MM.1S (cell line): ENCODE measurements at regions not wholly inside any gene's neighbourhood (a gene's known extent, or its start where the extent isn't known, plus 50 kb on each side); places are given as distances from the start of the nearest gene placed in this dataset.

Source experiments
- CTCF ChIP-seq: fragments of 300-600 bp; sonication (generic); IDR thresholded peaks from 2 replicates; pipeline ENCODE4 v1.5.1; 2016; ENCODE audit warnings: antibody characterized with exemption, low read length, mixed read lengths
- EZH2 ChIP-seq: fragments of 300-600 bp; sonication (generic); optimal IDR thresholded peaks from 2 replicates; pipeline ENCODE3; 2017; ENCODE audit warnings: low read depth, mild to moderate bottlenecking, antibody characterized with exemption, low read length, mixed read lengths
- EZH2phosphoT487 ChIP-seq: fragments of 300-600 bp; sonication (generic); IDR thresholded peaks from 2 replicates; pipeline ENCODE4 v1.6.1; 2018; ENCODE audit warnings: antibody characterized with exemption, low read length

GRCh38 chr10:118528426-118528825, 67.0 kb downstream of the PRLHR start:
- no peak for TF ChIP-seq CTCF
- no peak for TF ChIP-seq EZH2
- TF ChIP-seq EZH2phosphoT487, result no peak
